Head of caudate nucleus (tissue), 42 donors: ENCODE measurements at regions not wholly inside any gene's neighbourhood (a gene's known extent, or its start where the extent isn't known, plus 50 kb on each side); places are given as distances from the start of the nearest gene placed in this dataset.
"Not testable (repeated sequence)": the region's sequence is repeated elsewhere in the genome, so short reads cannot be mapped to it uniquely, and the experiment has no call there.

Experiments
- DNase-seq, 42 donors: peaks; one replicate each; pipeline versions ENCODE4 v3.0.0 to v3.0.0-alpha.2; 2020 to 2021; ENCODE audit warnings: mixed read lengths in 7 of 42
- intact Hi-C: fragments of 100-400 bp; cut with DNase I; formaldehyde crosslinking; loops from one replicate; pipeline ENCODE4 v1.15.0; 2022

GRCh38 chr5:27129926-27130325, 91.5 kb upstream of the CDH9 start:
- intact Hi-C loops, result no loop called here
- no peak for DNase-seq

GRCh38 chr5:27125856-27126255, 87.5 kb upstream of the CDH9 start:
- no peak for DNase-seq
- intact Hi-C loops, result no loop called here

GRCh38 chr5:27124590-27124989, 86.2 kb upstream of the CDH9 start:
- peak in 1 of 42 donors; percentile 3 for DNase-seq
- intact Hi-C loops, result no loop called here

GRCh38 chr5:27119736-27120321, 81.4 kb upstream of the CDH9 start:
- intact Hi-C loops, DNase-seq: not testable (repeated sequence)

GRCh38 chr5:27103486-27103885, 65.1 kb upstream of the CDH9 start:
- no peak for DNase-seq
- intact Hi-C loops, result no loop called here

DNA sequence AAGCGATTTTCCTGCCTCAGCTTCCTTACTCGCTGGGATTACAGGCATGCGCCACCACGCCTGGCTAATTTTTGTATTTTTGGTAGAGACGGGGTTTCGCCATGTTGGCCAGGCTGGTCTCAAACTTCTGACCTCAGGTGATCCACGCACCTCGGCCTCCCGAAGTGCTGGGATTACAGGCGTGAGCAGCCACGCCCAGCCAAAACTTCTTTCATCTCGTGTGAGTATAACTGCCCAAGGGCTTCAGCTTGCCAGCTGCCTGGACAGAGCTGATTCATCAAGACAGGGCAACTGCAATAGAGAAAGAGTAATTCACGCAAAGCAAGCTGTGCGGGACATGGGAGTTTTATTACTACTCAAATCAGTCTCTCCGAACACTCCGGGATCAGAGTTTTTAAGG, 57.4 kb upstream of the CDH9 start:
- intact Hi-C loops, DNase-seq: not testable (repeated sequence)

- intact Hi-C loops, result no loop called here
These were observed 54.9 kb upstream of the CDH9 start for GRCh38 chr5:27093279-27093678.

DNA sequence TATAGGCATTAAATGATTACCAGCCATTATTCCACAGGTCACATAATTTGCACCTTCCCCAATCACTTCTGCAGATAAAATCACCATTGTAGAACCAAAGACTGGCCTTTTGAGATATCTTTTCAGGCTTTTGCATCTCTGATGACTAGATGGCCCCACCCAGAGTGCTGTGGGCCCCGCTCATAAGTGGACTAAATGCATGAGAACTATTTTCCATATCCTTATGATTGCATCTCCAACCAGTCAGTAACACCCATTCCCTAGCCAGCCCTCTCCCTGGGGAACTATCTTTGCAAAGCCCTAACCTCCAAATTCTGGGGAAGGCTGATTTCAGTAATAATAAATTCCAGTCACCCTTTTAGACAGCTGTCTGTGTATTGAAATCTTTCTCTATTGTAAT, 53.5 kb upstream of the CDH9 start:
- DNase-seq, result no peak
- intact Hi-C loops, result no loop called here

More at GRCh38 chr5:27093279-27093678, 54.9 kb upstream of the CDH9 start:
- DNase-seq, result no peak

DNA sequence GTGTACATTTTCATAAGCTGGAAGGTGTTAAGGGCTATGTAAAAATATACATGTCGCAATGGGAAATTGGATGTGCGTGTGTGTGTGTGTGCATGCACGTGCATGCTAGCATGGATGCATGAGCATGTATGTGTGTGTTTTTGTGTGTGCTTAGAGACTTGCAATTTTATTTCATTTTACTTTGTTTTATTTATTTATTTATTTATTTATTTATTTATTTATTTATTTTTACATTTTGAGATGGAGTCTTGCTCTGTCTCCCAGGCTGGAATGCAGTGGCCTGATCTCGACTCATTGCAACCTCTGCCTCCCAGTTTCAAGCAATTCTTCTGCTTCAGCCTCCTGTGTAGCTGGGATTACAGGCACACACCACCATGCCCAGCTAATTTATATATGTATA, 50.4 kb upstream of the CDH9 start:
- intact Hi-C loops, DNase-seq: not testable (repeated sequence)
